ENCODE measurements at regions not wholly inside any gene's neighbourhood (a gene's known extent, or its start where the extent isn't known, plus 50 kb on each side); places are given as distances from the start of the nearest gene placed in this dataset.

GRCh38 chr16:65933703-65934102 lies 432.8 kb upstream of the CDH5 start:
- TF ChIP-seq POLR2A (IDR thresholded peaks at IDR 0.05; ENCODE audit: low read depth, low read length) (no peak), SPI1 (IDR thresholded peaks at IDR 0.05; ENCODE audit: low read depth, low read length) (no peak), POLR2AphosphoS5 (IDR thresholded peaks at IDR 0.05; ENCODE audit: low read depth, low read length) (no peak), PAX5 (IDR thresholded peaks at IDR 0.05; ENCODE audit: insufficient read depth, low read length, severe bottlenecking) (no peak), TAF1 (IDR thresholded peaks at IDR 0.05; ENCODE audit: low read depth, low read length) (no peak), POU2F2 (IDR thresholded peaks at IDR 0.05; ENCODE audit: low read depth, low read length) (no peak)
- DNase-seq (ENCODE audit: insufficient read length, low spot score), result no peak
- FAIRE-seq, result no peak

DNA sequence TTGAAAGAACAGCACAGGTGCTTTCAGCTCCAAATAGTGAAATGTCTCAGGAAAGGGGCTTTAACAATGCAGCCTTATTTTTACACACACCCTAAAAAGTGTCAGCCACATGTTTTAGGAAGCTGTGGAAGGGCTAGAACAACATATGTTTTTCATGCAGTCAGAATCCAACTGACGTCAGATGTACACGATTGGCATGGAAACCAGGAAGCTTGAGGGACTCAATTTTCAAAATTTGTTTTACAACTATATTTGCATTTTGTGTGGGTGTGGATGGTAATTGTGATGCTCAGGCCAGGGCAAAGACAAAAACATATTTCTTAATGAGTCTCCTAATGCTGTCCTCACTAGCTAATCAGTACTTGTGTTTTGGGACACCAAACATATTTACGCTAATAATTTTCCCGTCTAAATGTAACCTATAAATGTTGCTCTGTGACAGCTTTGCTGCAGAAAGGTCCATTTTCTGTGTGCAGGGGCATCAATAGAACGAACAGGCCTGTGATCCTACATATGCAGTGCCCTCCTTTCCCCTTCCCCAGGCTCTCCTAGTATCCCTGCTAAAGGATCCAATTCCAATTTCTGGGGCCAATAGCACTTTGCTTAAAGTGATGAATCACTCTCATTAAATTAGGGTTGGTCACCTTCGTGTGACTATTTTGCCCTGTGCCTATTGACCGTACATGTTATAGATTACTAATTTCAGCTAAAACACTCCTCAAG lies 434.0 kb upstream of the CDH5 start:
- FAIRE-seq, result no peak
- TF ChIP-seq PAX5 (IDR thresholded peaks at IDR 0.05; ENCODE audit: insufficient read depth, low read length, severe bottlenecking) (no peak), TAF1 (IDR thresholded peaks at IDR 0.05; ENCODE audit: low read depth, low read length) (no peak), POLR2A (IDR thresholded peaks at IDR 0.05; ENCODE audit: low read depth, low read length) (no peak), SPI1 (IDR thresholded peaks at IDR 0.05; ENCODE audit: low read depth, low read length) (no peak)

DNA sequence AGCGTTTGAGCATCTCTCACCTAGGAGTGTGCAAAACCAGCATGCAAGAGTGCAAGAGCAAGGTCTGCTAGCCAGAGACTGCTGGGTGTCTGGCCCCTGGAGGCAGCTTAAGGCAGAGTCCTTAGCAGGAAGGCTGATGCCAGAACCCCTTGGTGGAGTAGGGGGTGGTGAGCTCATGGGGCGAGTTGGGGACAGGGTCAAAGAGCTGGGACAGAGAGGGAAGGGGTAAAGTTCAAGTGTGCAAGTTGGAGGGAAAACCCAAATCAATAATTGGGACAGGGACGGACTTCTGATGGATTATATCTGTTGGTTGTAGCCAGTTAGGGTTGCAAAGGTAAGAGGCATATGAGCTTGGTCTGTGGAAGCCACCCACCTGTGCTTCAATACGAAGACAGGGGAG lies 443.6 kb upstream of the CDH5 start:
- TF ChIP-seq SPI1 (IDR thresholded peaks at IDR 0.05; ENCODE audit: low read depth, low read length) (no peak), POLR2AphosphoS5 (IDR thresholded peaks at IDR 0.05; ENCODE audit: low read depth, low read length) (no peak), POLR2A (IDR thresholded peaks at IDR 0.05; ENCODE audit: low read depth, low read length) (no peak), POU2F2 (IDR thresholded peaks at IDR 0.05; ENCODE audit: low read depth, low read length) (no peak)
- DNase-seq (ENCODE audit: insufficient read length, low spot score) (no peak), FAIRE-seq (no peak)

More for the DNA sequence above, 434.0 kb upstream of the CDH5 start:
- no peak for DNase-seq (ENCODE audit: insufficient read length, low spot score)

GRCh38 chr16:65919986-65920376 lies 446.5 kb upstream of the CDH5 start:
- FAIRE-seq, result no peak
- TF ChIP-seq POLR2AphosphoS5 (IDR thresholded peaks at IDR 0.05; ENCODE audit: low read depth, low read length), result no peak
- no peak for TF ChIP-seq SPI1 (IDR thresholded peaks at IDR 0.05; ENCODE audit: low read depth, low read length)
- TF ChIP-seq POU2F2 (IDR thresholded peaks at IDR 0.05; ENCODE audit: low read depth, low read length), result no peak
- no peak for TF ChIP-seq POLR2A (IDR thresholded peaks at IDR 0.05; ENCODE audit: low read depth, low read length)
- no peak for TF ChIP-seq TAF1 (IDR thresholded peaks at IDR 0.05; ENCODE audit: low read depth, low read length)
- no peak for TF ChIP-seq PAX5 (IDR thresholded peaks at IDR 0.05; ENCODE audit: insufficient read depth, low read length, severe bottlenecking)
- no peak for DNase-seq (ENCODE audit: insufficient read length, low spot score)

GRCh38 chr16:65919145-65919985 lies 447.1 kb upstream of the CDH5 start:
- DNase-seq (ENCODE audit: insufficient read length, low spot score) (no peak), FAIRE-seq (no peak)
- TF ChIP-seq PAX5 (IDR thresholded peaks at IDR 0.05; ENCODE audit: insufficient read depth, low read length, severe bottlenecking) (no peak), POLR2A (IDR thresholded peaks at IDR 0.05; ENCODE audit: low read depth, low read length) (no peak), TAF1 (IDR thresholded peaks at IDR 0.05; ENCODE audit: low read depth, low read length) (no peak), POU2F2 (IDR thresholded peaks at IDR 0.05; ENCODE audit: low read depth, low read length) (no peak), POLR2AphosphoS5 (IDR thresholded peaks at IDR 0.05; ENCODE audit: low read depth, low read length) (no peak), SPI1 (IDR thresholded peaks at IDR 0.05; ENCODE audit: low read depth, low read length) (no peak)

DNA sequence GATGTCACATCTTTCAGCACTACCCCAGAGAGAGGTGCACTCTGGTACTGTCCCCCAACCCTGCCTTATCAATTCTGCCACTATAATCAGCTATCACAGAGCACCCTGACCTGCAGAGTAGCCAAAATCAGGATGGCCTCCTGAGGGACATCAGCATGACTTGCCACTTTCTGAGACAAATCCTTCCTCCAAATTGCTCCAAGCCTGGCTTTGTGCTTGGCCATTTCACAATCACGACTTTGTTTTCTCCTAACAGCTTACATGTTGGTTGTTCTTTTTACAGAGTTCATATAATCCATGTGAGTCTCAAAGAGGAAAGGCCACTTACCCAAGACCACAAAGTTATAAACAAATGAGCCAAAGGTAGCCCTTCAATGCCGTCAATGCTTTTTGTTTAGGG lies 449.0 kb upstream of the CDH5 start:
- TF ChIP-seq POLR2AphosphoS5 (IDR thresholded peaks at IDR 0.05; ENCODE audit: low read depth, low read length), result no peak
- no peak for TF ChIP-seq TAF1 (IDR thresholded peaks at IDR 0.05; ENCODE audit: low read depth, low read length)
- no peak for TF ChIP-seq POU2F2 (IDR thresholded peaks at IDR 0.05; ENCODE audit: low read depth, low read length)
- TF ChIP-seq SPI1 (IDR thresholded peaks at IDR 0.05; ENCODE audit: low read depth, low read length), result no peak
- TF ChIP-seq POLR2A (IDR thresholded peaks at IDR 0.05; ENCODE audit: low read depth, low read length), result no peak
- no peak for TF ChIP-seq PAX5 (IDR thresholded peaks at IDR 0.05; ENCODE audit: insufficient read depth, low read length, severe bottlenecking)
- no peak for FAIRE-seq
- no peak for DNase-seq (ENCODE audit: insufficient read length, low spot score)

DNA sequence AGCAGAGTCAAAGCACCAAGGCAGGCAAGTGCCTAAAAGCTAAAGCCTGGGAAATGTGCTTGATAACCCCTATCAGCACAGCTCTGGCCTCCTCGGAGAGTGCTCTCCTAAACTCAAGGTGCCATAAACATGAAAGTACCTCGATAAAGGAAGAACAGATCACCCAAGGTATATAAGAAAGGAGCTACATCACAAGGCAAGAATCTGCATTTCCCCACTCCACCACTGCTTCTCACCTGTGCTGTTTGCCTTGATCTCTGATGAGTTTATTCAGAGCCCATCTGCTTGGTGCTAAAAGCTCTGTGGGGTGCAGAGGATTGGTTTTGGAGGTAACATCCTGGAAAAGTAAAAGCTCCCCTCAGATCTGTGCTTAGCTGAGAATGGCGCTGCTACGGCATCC lies 449.5 kb upstream of the CDH5 start:
- TF ChIP-seq POU2F2 (IDR thresholded peaks at IDR 0.05; ENCODE audit: low read depth, low read length), result no peak
- TF ChIP-seq SPI1 (IDR thresholded peaks at IDR 0.05; ENCODE audit: low read depth, low read length), result no peak
- no peak for TF ChIP-seq PAX5 (IDR thresholded peaks at IDR 0.05; ENCODE audit: insufficient read depth, low read length, severe bottlenecking)
- TF ChIP-seq POLR2A (IDR thresholded peaks at IDR 0.05; ENCODE audit: low read depth, low read length), result no peak
- TF ChIP-seq TAF1 (IDR thresholded peaks at IDR 0.05; ENCODE audit: low read depth, low read length), result no peak
- no peak for TF ChIP-seq POLR2AphosphoS5 (IDR thresholded peaks at IDR 0.05; ENCODE audit: low read depth, low read length)
- DNase-seq (ENCODE audit: insufficient read length, low spot score), result no peak
- no peak for FAIRE-seq

DNA sequence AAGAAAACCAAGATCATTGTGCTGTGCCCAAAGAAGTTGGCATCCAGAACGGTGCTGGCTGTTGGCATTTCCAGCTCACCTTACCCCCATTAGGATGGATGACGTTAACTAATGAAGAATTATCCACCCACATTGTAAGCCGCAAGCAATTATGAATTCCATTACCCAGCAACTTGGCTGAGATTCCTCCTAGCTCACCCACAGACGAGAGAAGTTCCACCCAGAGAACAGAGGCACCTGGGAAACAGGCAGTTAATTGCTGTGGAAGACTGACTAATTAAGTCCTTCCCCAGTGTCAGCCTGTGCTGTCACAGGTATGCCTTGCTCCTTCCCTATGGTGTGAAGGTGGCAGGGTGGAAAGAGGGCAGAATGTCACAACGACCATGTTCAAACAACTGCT lies 456.2 kb upstream of the CDH5 start:
- TF ChIP-seq SPI1 (IDR thresholded peaks at IDR 0.05; ENCODE audit: low read depth, low read length) (no peak), TAF1 (IDR thresholded peaks at IDR 0.05; ENCODE audit: low read depth, low read length) (no peak), POLR2A (IDR thresholded peaks at IDR 0.05; ENCODE audit: low read depth, low read length) (no peak), POLR2AphosphoS5 (IDR thresholded peaks at IDR 0.05; ENCODE audit: low read depth, low read length) (no peak), POU2F2 (IDR thresholded peaks at IDR 0.05; ENCODE audit: low read depth, low read length) (no peak)
- no peak for FAIRE-seq
- no peak for DNase-seq (ENCODE audit: insufficient read length, low spot score)

DNA sequence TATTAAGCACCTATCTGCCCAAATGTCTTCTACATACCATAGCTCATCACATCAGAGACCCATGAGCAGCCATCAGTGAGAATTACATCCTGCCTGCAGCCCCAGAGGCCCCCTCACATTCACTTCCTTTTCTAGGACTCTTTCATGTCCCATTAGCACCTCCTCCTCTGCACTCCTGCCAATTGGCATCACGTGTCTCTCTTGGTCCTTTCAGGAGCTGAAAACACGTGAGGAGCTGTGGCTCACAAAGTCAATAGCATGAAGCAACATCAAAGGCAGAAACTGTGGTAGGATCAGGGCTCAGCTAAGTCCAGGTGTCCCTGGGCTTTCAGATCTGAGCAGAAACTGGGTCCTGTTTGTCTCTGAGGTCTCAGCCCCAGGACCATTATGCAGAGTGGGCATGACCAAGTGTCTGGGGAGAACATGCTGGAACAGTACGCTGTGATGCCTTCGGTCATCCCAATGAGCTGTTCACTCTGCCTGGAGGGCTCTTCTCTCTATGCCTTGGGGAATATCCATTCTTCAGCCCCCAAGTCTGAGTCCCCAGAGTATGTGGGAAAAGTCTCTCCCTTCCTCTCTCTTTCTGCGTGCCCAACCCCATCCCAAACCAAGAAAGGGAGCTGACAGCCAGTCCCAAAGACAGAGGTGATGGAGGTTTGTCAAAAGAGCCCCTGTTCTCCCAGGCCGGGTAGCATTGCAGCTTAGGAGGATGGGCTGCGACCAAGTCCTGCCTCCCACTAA lies 457.0 kb upstream of the CDH5 start:
- no peak for FAIRE-seq
- no peak for DNase-seq (ENCODE audit: insufficient read length, low spot score)
- TF ChIP-seq TAF1 (IDR thresholded peaks at IDR 0.05; ENCODE audit: low read depth, low read length), result no peak
- peak; percentile 11; the same call in 1 of the 2 replicates for TF ChIP-seq SPI1 (IDR thresholded peaks at IDR 0.05; ENCODE audit: low read depth, low read length)
- no peak for TF ChIP-seq PAX5 (IDR thresholded peaks at IDR 0.05; ENCODE audit: insufficient read depth, low read length, severe bottlenecking)
